ENCODE measurements at regions not wholly inside any gene's neighbourhood (a gene's known extent, or its start where the extent isn't known, plus 50 kb on each side); places are given as distances from the start of the nearest gene placed in this dataset.

DNA sequence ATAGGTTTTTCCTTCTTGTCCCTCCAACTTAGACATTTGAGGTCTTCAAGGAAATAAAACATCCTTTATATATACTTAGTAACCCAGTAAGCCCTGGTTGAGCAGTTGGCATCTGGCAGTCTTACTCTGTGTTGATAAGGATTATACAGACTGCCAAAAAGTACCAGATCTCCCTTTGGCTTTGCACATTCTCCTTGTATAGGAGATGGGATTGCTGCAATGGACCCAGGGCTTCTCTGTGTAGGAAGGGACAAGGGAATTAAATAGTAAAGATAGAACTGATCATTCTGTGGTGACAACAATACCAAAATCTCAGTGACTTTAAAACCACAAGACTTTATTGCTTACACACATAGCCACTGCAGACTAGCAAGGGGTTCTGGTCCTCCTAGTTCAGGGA is 180.1 kb upstream of the CCDC196 start:
- TF ChIP-seq, protein P1, sequence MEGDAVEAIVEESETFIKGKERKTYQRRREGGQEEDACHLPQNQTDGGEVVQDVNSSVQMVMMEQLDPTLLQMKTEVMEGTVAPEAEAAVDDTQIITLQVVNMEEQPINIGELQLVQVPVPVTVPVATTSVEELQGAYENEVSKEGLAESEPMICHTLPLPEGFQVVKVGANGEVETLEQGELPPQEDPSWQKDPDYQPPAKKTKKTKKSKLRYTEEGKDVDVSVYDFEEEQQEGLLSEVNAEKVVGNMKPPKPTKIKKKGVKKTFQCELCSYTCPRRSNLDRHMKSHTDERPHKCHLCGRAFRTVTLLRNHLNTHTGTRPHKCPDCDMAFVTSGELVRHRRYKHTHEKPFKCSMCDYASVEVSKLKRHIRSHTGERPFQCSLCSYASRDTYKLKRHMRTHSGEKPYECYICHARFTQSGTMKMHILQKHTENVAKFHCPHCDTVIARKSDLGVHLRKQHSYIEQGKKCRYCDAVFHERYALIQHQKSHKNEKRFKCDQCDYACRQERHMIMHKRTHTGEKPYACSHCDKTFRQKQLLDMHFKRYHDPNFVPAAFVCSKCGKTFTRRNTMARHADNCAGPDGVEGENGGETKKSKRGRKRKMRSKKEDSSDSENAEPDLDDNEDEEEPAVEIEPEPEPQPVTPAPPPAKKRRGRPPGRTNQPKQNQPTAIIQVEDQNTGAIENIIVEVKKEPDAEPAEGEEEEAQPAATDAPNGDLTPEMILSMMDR (IDR thresholded peaks at IDR 0.05; ENCODE audit: insufficient read depth, low read length, poor library complexity, severe bottlenecking) = no peak
- TF ChIP-seq EZH2phosphoT487 (conservative IDR thresholded peaks at IDR 0.05; ENCODE audit: low read length) = no peak

Data from SU-DHL-6 (cell line).